K562 (cell line): ENCODE measurements at regions not wholly inside any gene's neighbourhood (a gene's known extent, or its start where the extent isn't known, plus 50 kb on each side); places are given as distances from the start of the nearest gene placed in this dataset.

ENCODE experiments used
- ASH1L ChIP-seq: fragments of 450-650 bp; IDR thresholded peaks from 2 replicates; pipeline ENCODE4 v1.6.1; 2018; ENCODE audit warnings: borderline replicate concordance, mild to moderate bottlenecking, low read depth; ENCODE audit not compliant: partially characterized antibody
- ATF2 ChIP-seq: sonication (generic); formaldehyde crosslinking; IDR thresholded peaks from 2 replicates; pipeline ENCODE4 v1.8.1; 2022; ENCODE audit warnings: missing genetic modification reagents
- ZBTB40 ChIP-seq, 2 experiments: fragments of 450-650 bp in 1 of 2; sonication (generic) in 1 of 2; formaldehyde crosslinking in 1 of 2; IDR thresholded peaks; 2 replicates each; pipeline versions ENCODE4 v1.7.1 to v1.9.0; 2016 to 2022; ENCODE audit warnings: inconsistent platforms in 1 of 2, mild to moderate bottlenecking in 1 of 2, missing genetic modification reagents in 1 of 2
- ZNF121 ChIP-seq: sonication (generic); formaldehyde crosslinking; conservative IDR thresholded peaks from 2 replicates; pipeline ENCODE4 v1.8.0; 2022; ENCODE audit warnings: missing genetic modification reagents
- ZNF232 ChIP-seq: sonication (generic); formaldehyde crosslinking; IDR thresholded peaks from 2 replicates; pipeline ENCODE4 v1.8.0; 2022; ENCODE audit warnings: mild to moderate bottlenecking, missing genetic modification reagents
- TF ChIP-seq, protein P1 (sequence below): fragments of 450-650 bp; IDR thresholded peaks from 2 replicates; pipeline ENCODE4 v1.7.1; 2018; ENCODE audit warnings: mild to moderate bottlenecking, low read depth; ENCODE audit not compliant: partially characterized antibody

- TF ChIP-seq ZBTB40 (IDR thresholded peaks at IDR 0.05) (no peak), ZBTB40 (CRISPR knock-in tag; IDR thresholded peaks at IDR 0.05) (no peak), ZNF121 (CRISPR knock-in tag) (no peak), ZNF232 (CRISPR knock-in tag) (no peak), ASH1L (no peak), ATF2 (no peak)
- TF ChIP-seq, protein P1, sequence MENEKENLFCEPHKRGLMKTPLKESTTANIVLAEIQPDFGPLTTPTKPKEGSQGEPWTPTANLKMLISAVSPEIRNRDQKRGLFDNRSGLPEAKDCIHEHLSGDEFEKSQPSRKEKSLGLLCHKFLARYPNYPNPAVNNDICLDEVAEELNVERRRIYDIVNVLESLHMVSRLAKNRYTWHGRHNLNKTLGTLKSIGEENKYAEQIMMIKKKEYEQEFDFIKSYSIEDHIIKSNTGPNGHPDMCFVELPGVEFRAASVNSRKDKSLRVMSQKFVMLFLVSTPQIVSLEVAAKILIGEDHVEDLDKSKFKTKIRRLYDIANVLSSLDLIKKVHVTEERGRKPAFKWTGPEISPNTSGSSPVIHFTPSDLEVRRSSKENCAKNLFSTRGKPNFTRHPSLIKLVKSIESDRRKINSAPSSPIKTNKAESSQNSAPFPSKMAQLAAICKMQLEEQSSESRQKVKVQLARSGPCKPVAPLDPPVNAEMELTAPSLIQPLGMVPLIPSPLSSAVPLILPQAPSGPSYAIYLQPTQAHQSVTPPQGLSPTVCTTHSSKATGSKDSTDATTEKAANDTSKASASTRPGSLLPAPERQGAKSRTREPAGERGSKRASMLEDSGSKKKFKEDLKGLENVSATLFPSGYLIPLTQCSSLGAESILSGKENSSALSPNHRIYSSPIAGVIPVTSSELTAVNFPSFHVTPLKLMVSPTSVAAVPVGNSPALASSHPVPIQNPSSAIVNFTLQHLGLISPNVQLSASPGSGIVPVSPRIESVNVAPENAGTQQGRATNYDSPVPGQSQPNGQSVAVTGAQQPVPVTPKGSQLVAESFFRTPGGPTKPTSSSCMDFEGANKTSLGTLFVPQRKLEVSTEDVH, result no peak
- TF ChIP-seq, all 486 proteins: peak for 6
Measured at GRCh38 chr10:83959328-83959727, 180.0 kb upstream of the GHITM start (continued).
